ENCODE measurements at regions not wholly inside any gene's neighbourhood (a gene's known extent, or its start where the extent isn't known, plus 50 kb on each side); places are given as distances from the start of the nearest gene placed in this dataset.

GRCh38 chr7:46233585-46234329 lies 312.7 kb upstream of the IGFBP3 start (continued):
- TF ChIP-seq CTCF (IDR thresholded peaks at IDR 0.05 in 2 of 3, conservative IDR thresholded peaks at IDR 0.05 in 1 of 3; ENCODE audit: control insufficient read depth in 2 of 3, extremely low read depth in 1 of 3, insufficient read depth in 1 of 3, low read depth in 3 of 3, low read length in 3 of 3) (no peak), JUNB (IDR thresholded peaks at IDR 0.05) (peak; percentile 92), REST (IDR thresholded peaks at IDR 0.05; ENCODE audit: low read depth, low read length) (no peak), BCL11A (IDR thresholded peaks at IDR 0.05; ENCODE audit: low read depth, low read length) (peak; percentile 74)

- SMC1A ChIA-PET (ENCODE audit: uncharacterized antibody, unreplicated experiment), result interaction anchor here (1.0 to 1.7 kb wide), 3 partner anchors 17 to 75 kb away, joined by 3 to 5 read pairs (median 3); no protein-coding TSS in a partner anchor
- no peak overlapping the region for H3K27ac ChIP-seq (ENCODE audit: control insufficient read depth, insufficient read depth)
- RAD21 ChIA-PET (ENCODE audit: unreplicated experiment), result interaction anchor here (1.1 kb wide), 1 partner anchor 308 kb away, joined by 3 read pairs; no protein-coding TSS in a partner anchor
- H2AFZ ChIP-seq (ENCODE audit: control insufficient read depth, low read depth, low read length), result no peak overlapping the region
- H3K4me3 ChIP-seq, result no peak overlapping the region
- H3K9ac ChIP-seq (ENCODE audit: control insufficient read depth, insufficient read depth, low read length), result no peak overlapping the region
- no peak for ATAC-seq
- H4K20me1 ChIP-seq (ENCODE audit: control insufficient read depth, insufficient read depth), result no peaks in the 10 kb centered on the region
- no peaks in the 10 kb centered on the region for H3K79me2 ChIP-seq (ENCODE audit: control insufficient read depth, insufficient read depth, low read length)
- TF ChIP-seq CBX3 (IDR thresholded peaks at IDR 0.05; ENCODE audit: borderline replicate concordance, low read depth) (no peak), MEF2B (IDR thresholded peaks at IDR 0.05; ENCODE audit: partially characterized antibody, poor library complexity, severe bottlenecking) (no peak)
- no TSS peak for BruUV-seq (replicated peaks)
- no peak for FAIRE-seq
- intact Hi-C loops (cut with micrococcal nuclease; ENCODE audit: unreplicated experiment), result loop anchor here (5.0 kb wide), 2 partner anchors 79 to 309 kb away; partner anchors contain the start of gene IGFBP3
- no peaks in the 10 kb centered on the region for H3K9me3 ChIP-seq (replicated peaks; ENCODE audit: control insufficient read depth, insufficient read depth, low read length)
- H3K27me3 ChIP-seq (replicated peaks in 1 of 2; ENCODE audit: control insufficient read depth in 2 of 2, insufficient read depth in 2 of 2, low read length in 1 of 2), result no peaks in the 10 kb centered on the region
- POLR2A ChIA-PET, result no interaction called here
- CTCF ChIA-PET, result no interaction called here
- no peaks in the 10 kb centered on the region for H3K4me1 ChIP-seq (ENCODE audit: control insufficient read depth, insufficient read depth, low read length)
- no peaks in the 10 kb centered on the region for H3K36me3 ChIP-seq (ENCODE audit: control insufficient read depth in 2 of 2, insufficient read depth in 2 of 2, low read length in 1 of 2)
- H3K4me2 ChIP-seq (ENCODE audit: control insufficient read depth, insufficient read depth), result no peak overlapping the region
- no peak for DNase-seq (ENCODE audit: low read depth, low spot score)
- in situ Hi-C loops (cut with MboI), result no loop called here
These were observed 309.9 kb upstream of the IGFBP3 start for GRCh38 chr7:46230990-46231305.
